Endodermal cell (in vitro differentiated cells): ENCODE measurements at regions not wholly inside any gene's neighbourhood (a gene's known extent, or its start where the extent isn't known, plus 50 kb on each side); places are given as distances from the start of the nearest gene placed in this dataset.

ENCODE experiments used
- DNase-seq: peaks from one replicate; pipeline ENCODE4 v3.0.0-alpha.2; 2017
- H3K27ac ChIP-seq: 2 replicates; pipeline ENCODE4 v1.5.1; 2013; ENCODE audit warnings: mild to moderate bottlenecking, low read depth, low read length, moderate library complexity
- H3K27me3 ChIP-seq: 2 replicates; pipeline ENCODE4 v1.6.1; 2013; ENCODE audit warnings: mild to moderate bottlenecking, low read length, moderate library complexity; ENCODE audit not compliant: insufficient read depth, control insufficient read depth, poor library complexity, severe bottlenecking
- H3K36me3 ChIP-seq: 2 replicates; pipeline ENCODE4 v1.7.0; 2013; ENCODE audit warnings: mild to moderate bottlenecking, low read length, moderate library complexity; ENCODE audit not compliant: control insufficient read depth, insufficient read depth
- H3K4me1 ChIP-seq: one replicate; pipeline ENCODE4 v1.7.0; 2013; ENCODE audit warnings: low read length; ENCODE audit not compliant: control insufficient read depth, insufficient read depth
- H3K4me3 ChIP-seq: 2 replicates; pipeline ENCODE4 v1.5.1; 2013; ENCODE audit warnings: mild to moderate bottlenecking, low read length, moderate library complexity
- H3K9ac ChIP-seq: 2 replicates; pipeline ENCODE4 v1.6.1; 2013; ENCODE audit warnings: mild to moderate bottlenecking, low read length, moderate library complexity; ENCODE audit not compliant: poor library complexity, severe bottlenecking; ENCODE audit errors: extremely low read depth
- H3K9me3 ChIP-seq: 2 replicates; pipeline ENCODE4 v1.6.1; 2013; ENCODE audit warnings: mild to moderate bottlenecking, low read length, moderate library complexity; ENCODE audit not compliant: control insufficient read depth
- H3K27ac Mint-ChIP-seq: 2 replicates; pipeline ENCODE4 v1.8.0; 2020; ENCODE audit warnings: mixed read lengths
- H3K27me3 Mint-ChIP-seq: 2 replicates; pipeline ENCODE4 v1.8.0; 2021; ENCODE audit warnings: mild to moderate bottlenecking, mixed read lengths; ENCODE audit not compliant: insufficient read depth
- H3K36me3 Mint-ChIP-seq: 2 replicates; pipeline ENCODE4 v1.8.0; 2020; ENCODE audit warnings: low read depth, mixed read lengths
- H3K4me1 Mint-ChIP-seq: 2 replicates; pipeline ENCODE4 v1.8.0; 2020; ENCODE audit warnings: mixed read lengths
- H3K4me3 Mint-ChIP-seq: 2 replicates; pipeline ENCODE4 v1.8.0; 2020; ENCODE audit warnings: mild to moderate bottlenecking, moderate library complexity, mixed read lengths
- H3K9me3 Mint-ChIP-seq: 2 replicates; pipeline ENCODE4 v1.8.0; 2020; ENCODE audit warnings: mild to moderate bottlenecking, mixed read lengths
- WGBS, 2 experiments: methylation state at CpG; one replicate each; pipeline versions ENCODE4 v1.1.5 to v1.1.7; 2013; ENCODE audit warnings: missing lambda C conversion rate in 2 of 2, mixed read lengths in 1 of 2; ENCODE audit not compliant: insufficient coverage in 1 of 2, insufficient read length in 1 of 2; 5-methylcytosine and 5-hydroxymethylcytosine counted together
- TF ChIP-seq, protein P1 (sequence below): fragments of 200-600 bp; sonication (generic); conservative IDR thresholded peaks from 2 replicates; pipeline ENCODE4 v1.5.0; 2021; ENCODE audit warnings: antibody characterized with exemption, mild to moderate bottlenecking

GRCh38 chr18:45381282-45381681, 234.0 kb upstream of the SLC14A2 start:
- TF ChIP-seq, protein P1, sequence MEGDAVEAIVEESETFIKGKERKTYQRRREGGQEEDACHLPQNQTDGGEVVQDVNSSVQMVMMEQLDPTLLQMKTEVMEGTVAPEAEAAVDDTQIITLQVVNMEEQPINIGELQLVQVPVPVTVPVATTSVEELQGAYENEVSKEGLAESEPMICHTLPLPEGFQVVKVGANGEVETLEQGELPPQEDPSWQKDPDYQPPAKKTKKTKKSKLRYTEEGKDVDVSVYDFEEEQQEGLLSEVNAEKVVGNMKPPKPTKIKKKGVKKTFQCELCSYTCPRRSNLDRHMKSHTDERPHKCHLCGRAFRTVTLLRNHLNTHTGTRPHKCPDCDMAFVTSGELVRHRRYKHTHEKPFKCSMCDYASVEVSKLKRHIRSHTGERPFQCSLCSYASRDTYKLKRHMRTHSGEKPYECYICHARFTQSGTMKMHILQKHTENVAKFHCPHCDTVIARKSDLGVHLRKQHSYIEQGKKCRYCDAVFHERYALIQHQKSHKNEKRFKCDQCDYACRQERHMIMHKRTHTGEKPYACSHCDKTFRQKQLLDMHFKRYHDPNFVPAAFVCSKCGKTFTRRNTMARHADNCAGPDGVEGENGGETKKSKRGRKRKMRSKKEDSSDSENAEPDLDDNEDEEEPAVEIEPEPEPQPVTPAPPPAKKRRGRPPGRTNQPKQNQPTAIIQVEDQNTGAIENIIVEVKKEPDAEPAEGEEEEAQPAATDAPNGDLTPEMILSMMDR, result no peak

DNA sequence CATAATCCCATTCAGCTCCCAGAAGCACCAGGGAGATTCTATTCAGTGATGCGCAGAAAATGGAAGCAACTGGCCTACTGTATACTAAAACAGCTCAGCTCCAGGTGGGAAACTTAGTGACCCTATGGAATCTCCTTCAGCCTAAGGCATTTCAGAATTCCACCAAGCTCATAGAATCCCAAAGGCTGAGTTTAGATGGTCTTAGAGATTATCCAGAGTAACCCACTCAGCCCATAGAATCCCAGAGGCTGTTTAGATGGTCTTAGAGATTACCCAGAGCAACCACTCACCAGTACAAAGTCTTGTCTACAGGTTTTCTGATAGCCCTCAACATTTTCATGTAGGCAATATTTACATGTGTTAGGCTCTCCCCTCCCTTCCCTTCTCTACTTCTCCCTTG, 232.0 kb upstream of the SLC14A2 start:
- no peaks in the 10 kb centered on the region for H3K36me3 Mint-ChIP-seq
- no peak overlapping the region for H3K27ac Mint-ChIP-seq
- 100% methylated on average over 1 of the region's 1 CpG for WGBS, 2 experiments
- DNase-seq, result no peak
- peaks cover 6% of the 10 kb centered on the region for H3K27me3 Mint-ChIP-seq
- no peak overlapping the region for H3K4me3 Mint-ChIP-seq
- Histone ChIP-seq H3K9me3 (no peaks in the 10 kb centered on the region), H3K9ac (no peak overlapping the region), H3K36me3 (no peaks in the 10 kb centered on the region), H3K4me3 (no peak overlapping the region), H3K4me1 (peaks cover 11% of the 10 kb centered on the region), H3K27me3 (no peaks in the 10 kb centered on the region), H3K27ac (no peak overlapping the region)
- TF ChIP-seq, protein P1, result no peak
- H3K9me3 Mint-ChIP-seq, result no peaks in the 10 kb centered on the region
- H3K4me1 Mint-ChIP-seq, result peaks cover 9% of the 10 kb centered on the region

More at GRCh38 chr18:45381282-45381681, 234.0 kb upstream of the SLC14A2 start:
- DNase-seq, result no peak
- Mint-ChIP-seq H3K27me3 (peaks cover 21% of the 10 kb centered on the region), H3K9me3 (no peaks in the 10 kb centered on the region), H3K27ac (no peak overlapping the region), H3K4me1 (peaks cover 9% of the 10 kb centered on the region), H3K36me3 (no peaks in the 10 kb centered on the region), H3K4me3 (no peak overlapping the region)
- Histone ChIP-seq H3K4me1 (peaks cover 11% of the 10 kb centered on the region), H3K9me3 (no peaks in the 10 kb centered on the region), H3K36me3 (no peaks in the 10 kb centered on the region), H3K4me3 (no peak overlapping the region), H3K9ac (no peak overlapping the region), H3K27me3 (peaks cover 17% of the 10 kb centered on the region), H3K27ac (no peak overlapping the region)
- WGBS, 2 experiments, result 86 to 95% methylated on average over 1 of the region's 1 CpG

DNA sequence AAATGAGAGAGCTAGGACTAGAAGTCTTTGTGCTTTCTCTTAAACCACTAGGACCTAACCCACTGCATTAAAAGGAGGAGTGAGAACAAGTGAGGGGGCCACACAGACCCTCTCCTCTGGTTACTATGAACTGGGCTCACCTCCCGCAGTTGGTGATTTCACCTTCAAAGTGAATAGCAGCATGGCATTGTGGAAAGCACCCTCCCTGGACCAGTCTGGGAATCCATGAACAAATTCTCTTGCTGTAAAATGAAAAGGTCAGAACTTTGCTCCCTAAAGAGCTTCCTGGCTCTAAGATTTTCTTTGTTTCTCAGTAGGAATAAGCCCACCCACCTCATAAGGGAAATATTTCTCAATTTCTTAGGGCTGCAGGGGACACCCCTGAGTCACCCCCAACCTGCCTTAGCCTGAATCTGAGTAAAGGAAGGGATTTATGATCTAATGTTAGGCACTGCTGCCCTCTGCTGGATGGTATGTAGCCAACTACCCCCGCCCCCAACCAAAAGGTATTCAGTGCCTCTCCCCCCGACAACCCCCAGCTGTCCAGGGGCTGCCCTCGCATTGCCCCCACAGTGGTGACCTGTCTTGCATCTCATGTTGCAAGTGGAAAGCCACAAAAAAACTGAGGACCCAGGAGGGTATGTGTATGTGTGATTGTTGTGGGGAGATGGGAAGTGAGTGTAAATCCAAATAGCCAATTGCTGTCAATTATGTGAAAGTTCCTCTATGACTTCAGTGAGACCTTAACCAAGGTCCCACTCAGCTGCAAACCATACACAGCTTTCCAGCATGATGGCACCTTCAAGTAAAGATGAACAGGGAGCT, 230.9 kb upstream of the SLC14A2 start:
- peaks cover 9% of the 10 kb centered on the region for H3K4me1 Mint-ChIP-seq
- H3K4me3 ChIP-seq, result peak overlapping the region; percentile 20
- DNase-seq, result peak; percentile 87
- no peaks in the 10 kb centered on the region for H3K9me3 Mint-ChIP-seq
- 36 to 67% methylated on average over 1 to 3 of the region's 4 CpGs for WGBS, 2 experiments
- no peak overlapping the region for H3K27ac Mint-ChIP-seq
- peaks cover 11% of the 10 kb centered on the region for H3K4me1 ChIP-seq
- H3K4me3 Mint-ChIP-seq, result no peak overlapping the region
- no peaks in the 10 kb centered on the region for H3K27me3 ChIP-seq
- H3K27me3 Mint-ChIP-seq, result peaks cover 5% of the 10 kb centered on the region
- H3K9me3 ChIP-seq, result no peaks in the 10 kb centered on the region
- H3K9ac ChIP-seq, result no peak overlapping the region
- H3K36me3 Mint-ChIP-seq, result no peaks in the 10 kb centered on the region
- TF ChIP-seq, protein P1, result peak; percentile 92
- H3K36me3 ChIP-seq, result no peaks in the 10 kb centered on the region
- no peak overlapping the region for H3K27ac ChIP-seq
